Ovary (tissue), 3 donors: ENCODE measurements at regions not wholly inside any gene's neighbourhood (a gene's known extent, or its start where the extent isn't known, plus 50 kb on each side); places are given as distances from the start of the nearest gene placed in this dataset.

Source experiments
- EP300 ChIP-seq: sonication (generic); formaldehyde crosslinking; IDR thresholded peaks from one replicate; pipeline ENCODE4 v1.6.1; 2017; ENCODE audit warnings: antibody characterized with exemption
- POLR2A ChIP-seq: fragments of 450-650 bp; IDR thresholded peaks from one replicate; pipeline ENCODE4 v1.6.1; 2017; ENCODE audit warnings: antibody characterized with exemption, mild to moderate bottlenecking, moderate library complexity
- TF ChIP-seq, protein P1 (sequence below), 3 donors: fragments of 450-650 bp in 2 of 3; fragments of 200-600 bp in 1 of 3; IDR thresholded peaks; one replicate each; pipeline versions ENCODE4 v1.5.1 to v1.8.0; 2016 to 2022; ENCODE audit warnings: antibody characterized with exemption in 3 of 3, mild to moderate bottlenecking in 1 of 3
- donor health status: DM: no; HTN: no; CAD: no.

DNA sequence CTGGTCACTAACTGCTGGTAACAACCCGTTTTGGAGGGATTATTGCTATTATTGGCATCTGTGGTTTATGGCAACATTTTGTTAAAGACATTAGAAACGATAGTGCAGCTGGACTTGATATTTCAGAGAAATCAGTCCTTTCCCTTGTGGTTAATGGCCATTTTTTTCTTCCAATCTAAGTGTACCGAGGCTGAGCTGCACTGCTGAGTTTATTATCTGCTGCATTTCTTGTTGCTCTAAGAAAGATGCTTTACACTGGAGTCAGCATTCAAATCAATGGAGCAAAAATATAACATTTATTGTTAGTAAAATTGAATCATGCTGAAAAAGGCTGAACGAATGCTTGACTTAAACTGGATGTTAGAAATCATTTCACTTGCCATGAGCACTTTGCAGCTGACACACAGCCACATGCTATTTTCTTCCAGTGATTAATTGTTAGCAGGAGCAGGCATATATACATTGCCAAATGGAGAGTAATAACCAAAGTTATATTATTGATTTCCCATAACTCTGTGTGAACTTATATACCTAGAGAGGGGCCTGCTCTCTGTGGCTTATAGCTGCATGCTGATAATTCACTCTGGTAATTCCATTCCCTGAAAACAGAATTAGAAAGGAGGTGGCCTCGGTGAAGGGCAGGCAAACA is 66.5 kb upstream of the TTC29 start:
- TF ChIP-seq, protein P1, sequence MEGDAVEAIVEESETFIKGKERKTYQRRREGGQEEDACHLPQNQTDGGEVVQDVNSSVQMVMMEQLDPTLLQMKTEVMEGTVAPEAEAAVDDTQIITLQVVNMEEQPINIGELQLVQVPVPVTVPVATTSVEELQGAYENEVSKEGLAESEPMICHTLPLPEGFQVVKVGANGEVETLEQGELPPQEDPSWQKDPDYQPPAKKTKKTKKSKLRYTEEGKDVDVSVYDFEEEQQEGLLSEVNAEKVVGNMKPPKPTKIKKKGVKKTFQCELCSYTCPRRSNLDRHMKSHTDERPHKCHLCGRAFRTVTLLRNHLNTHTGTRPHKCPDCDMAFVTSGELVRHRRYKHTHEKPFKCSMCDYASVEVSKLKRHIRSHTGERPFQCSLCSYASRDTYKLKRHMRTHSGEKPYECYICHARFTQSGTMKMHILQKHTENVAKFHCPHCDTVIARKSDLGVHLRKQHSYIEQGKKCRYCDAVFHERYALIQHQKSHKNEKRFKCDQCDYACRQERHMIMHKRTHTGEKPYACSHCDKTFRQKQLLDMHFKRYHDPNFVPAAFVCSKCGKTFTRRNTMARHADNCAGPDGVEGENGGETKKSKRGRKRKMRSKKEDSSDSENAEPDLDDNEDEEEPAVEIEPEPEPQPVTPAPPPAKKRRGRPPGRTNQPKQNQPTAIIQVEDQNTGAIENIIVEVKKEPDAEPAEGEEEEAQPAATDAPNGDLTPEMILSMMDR (IDR thresholded peaks at IDR 0.05) = no peak
- TF ChIP-seq POLR2A (no peak), EP300 (no peak)
